Endothelial cell of umbilical vein (primary cell): ENCODE measurements at regions not wholly inside any gene's neighbourhood (a gene's known extent, or its start where the extent isn't known, plus 50 kb on each side); places are given as distances from the start of the nearest gene placed in this dataset.
A peak's percentile ranks its signal among the peaks of the same experiment; 100 is the strongest.
"Not testable (repeated sequence)": the region's sequence is repeated elsewhere in the genome, so short reads cannot be mapped to it uniquely, and the experiment has no call there.

Experiments
- BruUV-seq: library from RNA; stranded (reverse); fragments of 400-500 nt; replicated peaks from 2 replicates; lab custom pipeline; 2021; lab: Mats Ljungman, UMichigan
- CTCF ChIA-PET: fragments of 300-600, 350-600 bp; sonication (Branson Sonifier 250); formaldehyde crosslinking; loops from one replicate; lab custom pipeline; 2021; ENCODE audit warnings: antibody characterized with exemption, inconsistent platforms; lab: Charles Lee
- POLR2A ChIA-PET: fragments of 300-600, 350-600 bp; sonication (Branson Sonifier 250); formaldehyde crosslinking; loops from one replicate; lab custom pipeline; 2021; ENCODE audit warnings: antibody characterized with exemption, inconsistent platforms; lab: Charles Lee
- DNase-seq: peaks from one replicate; pipeline ENCODE4 v3.0.0-alpha.2; 2011; ENCODE audit warnings: low read depth, low spot score
- FAIRE-seq: peaks from 2 replicates; lab custom pipeline; 2011; peaks lifted over from hg19 to GRCh38; lab: Jason Lieb, UNC
- H2AFZ ChIP-seq: 2 replicates; pipeline ENCODE4 v1.6.0; 2012; ENCODE audit warnings: low read depth, low read length, control low read depth, inconsistent platforms
- H3K27ac ChIP-seq: 2 replicates; pipeline ENCODE4 v1.5.1; 2011; ENCODE audit warnings: low read depth, mild to moderate bottlenecking, control low read depth, low read length, moderate library complexity; ENCODE audit not compliant: insufficient read depth
- H3K27me3 ChIP-seq, 2 experiments: 2 replicates each; pipeline versions ENCODE4 v1.6.0 to v1.6.1; 2011; ENCODE audit warnings: low read length in 2 of 2, mixed read lengths in 1 of 2; ENCODE audit not compliant: control insufficient read depth in 2 of 2, insufficient read depth in 2 of 2
- H3K36me3 ChIP-seq, 2 experiments: 2 replicates in 1 of 2; 3 replicates in 1 of 2; pipeline ENCODE4 v1.5.1; 2011; ENCODE audit warnings: low read length in 2 of 2, mild to moderate bottlenecking in 1 of 2, moderate library complexity in 1 of 2; ENCODE audit not compliant: control insufficient read depth in 2 of 2, insufficient read depth in 2 of 2; ENCODE audit errors: extremely low read depth in 1 of 2
- H3K4me1 ChIP-seq: 3 replicates; pipeline ENCODE4 v1.5.1; 2011; ENCODE audit warnings: mild to moderate bottlenecking, low read length; ENCODE audit not compliant: control insufficient read depth, insufficient read depth; ENCODE audit errors: extremely low read depth
- H3K4me2 ChIP-seq: 2 replicates; pipeline ENCODE4 v1.6.1; 2011; ENCODE audit warnings: low read length, control low read depth, mixed read lengths; ENCODE audit not compliant: insufficient read depth
- H3K4me3 ChIP-seq, 3 experiments: fragments of 200-600 bp in 1 of 3; sonication (generic), shearing (Covaris generic) in 1 of 3; replicated peaks in 1 of 3; 2 replicates each; pipeline ENCODE4 v1.5.1; 2011 to 2016; ENCODE audit warnings: control low read depth in 3 of 3, low read length in 3 of 3, mild to moderate bottlenecking in 2 of 3, inconsistent platforms in 1 of 3, low read depth in 1 of 3, moderate library complexity in 1 of 3; ENCODE audit not compliant: insufficient read depth in 1 of 3
- H3K79me2 ChIP-seq: 2 replicates; pipeline ENCODE4 v1.6.0; 2012; ENCODE audit warnings: low read length, inconsistent platforms; ENCODE audit not compliant: control insufficient read depth, insufficient read depth
- H3K9ac ChIP-seq: replicated peaks from 2 replicates; pipeline ENCODE3; 2011; ENCODE audit warnings: low read length, control low read depth; ENCODE audit not compliant: insufficient read depth; ENCODE audit errors: extremely low read depth
- H3K9me1 ChIP-seq: replicated peaks from 3 replicates; pipeline ENCODE4 v1.6.0; 2011; ENCODE audit warnings: mild to moderate bottlenecking, low read length; ENCODE audit not compliant: control insufficient read depth, insufficient read depth; ENCODE audit errors: extremely low read depth
- H3K9me3 ChIP-seq: replicated peaks from 2 replicates; pipeline ENCODE4 v1.5.1; 2012; ENCODE audit warnings: low read length, inconsistent platforms; ENCODE audit not compliant: control insufficient read depth, insufficient read depth
- H4K20me1 ChIP-seq: replicated peaks from 2 replicates; pipeline ENCODE3; 2011; ENCODE audit warnings: mild to moderate bottlenecking, low read length; ENCODE audit not compliant: control insufficient read depth, insufficient read depth; ENCODE audit errors: extremely low read depth
- dilution Hi-C: fragments of 300-500 bp; cut with MboI; formaldehyde crosslinking; loops from one replicate; pipeline ENCODE4 v1.15.0; 2019; ENCODE audit warnings: low sequenced_read_pairs; ENCODE audit not compliant: extremely low pct_ligation_motif_present
- intact Hi-C: fragments of 100-400 bp; cut with micrococcal nuclease; formaldehyde crosslinking; loops from one replicate; pipeline ENCODE4 v1.10.0; 2022

DNA sequence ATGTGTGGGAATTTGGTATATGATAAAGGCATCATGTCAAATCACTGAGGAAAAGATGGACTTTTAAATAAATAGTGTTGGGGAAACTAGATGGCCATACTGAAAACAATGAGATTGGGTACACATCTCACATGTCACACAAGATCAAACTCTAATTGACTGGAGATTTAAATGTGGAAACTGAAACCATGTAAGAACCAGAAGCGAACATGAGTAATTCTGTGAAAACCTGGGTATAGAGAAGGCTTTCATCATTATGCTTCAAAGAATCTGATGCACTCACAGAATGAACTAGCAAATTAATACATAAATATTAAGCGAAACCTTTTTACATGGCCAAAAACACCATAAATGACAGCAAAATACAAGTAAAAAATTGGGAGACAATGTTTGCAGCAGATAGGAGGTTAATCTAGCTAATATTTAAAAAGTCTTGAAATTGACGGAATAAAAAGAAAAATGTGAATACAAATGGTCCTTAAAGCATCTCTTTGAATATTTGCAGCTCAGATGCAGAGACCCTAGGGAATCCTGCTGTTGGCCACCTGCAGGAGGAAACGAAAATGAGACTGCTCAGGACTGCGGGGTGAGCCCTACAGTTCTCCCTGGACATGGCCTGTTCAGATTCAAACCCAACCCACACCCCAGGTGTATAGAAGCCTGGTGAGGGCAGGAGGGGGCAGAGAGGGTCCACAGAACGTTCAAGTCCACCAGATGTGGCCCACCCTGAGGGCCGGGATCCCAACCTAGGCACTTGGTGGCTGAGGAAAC is 297.6 kb upstream of the WSB1 start:
- dilution Hi-C loops, CTCF ChIA-PET, H3K27me3 ChIP-seq: not testable (repeated sequence)

DNA sequence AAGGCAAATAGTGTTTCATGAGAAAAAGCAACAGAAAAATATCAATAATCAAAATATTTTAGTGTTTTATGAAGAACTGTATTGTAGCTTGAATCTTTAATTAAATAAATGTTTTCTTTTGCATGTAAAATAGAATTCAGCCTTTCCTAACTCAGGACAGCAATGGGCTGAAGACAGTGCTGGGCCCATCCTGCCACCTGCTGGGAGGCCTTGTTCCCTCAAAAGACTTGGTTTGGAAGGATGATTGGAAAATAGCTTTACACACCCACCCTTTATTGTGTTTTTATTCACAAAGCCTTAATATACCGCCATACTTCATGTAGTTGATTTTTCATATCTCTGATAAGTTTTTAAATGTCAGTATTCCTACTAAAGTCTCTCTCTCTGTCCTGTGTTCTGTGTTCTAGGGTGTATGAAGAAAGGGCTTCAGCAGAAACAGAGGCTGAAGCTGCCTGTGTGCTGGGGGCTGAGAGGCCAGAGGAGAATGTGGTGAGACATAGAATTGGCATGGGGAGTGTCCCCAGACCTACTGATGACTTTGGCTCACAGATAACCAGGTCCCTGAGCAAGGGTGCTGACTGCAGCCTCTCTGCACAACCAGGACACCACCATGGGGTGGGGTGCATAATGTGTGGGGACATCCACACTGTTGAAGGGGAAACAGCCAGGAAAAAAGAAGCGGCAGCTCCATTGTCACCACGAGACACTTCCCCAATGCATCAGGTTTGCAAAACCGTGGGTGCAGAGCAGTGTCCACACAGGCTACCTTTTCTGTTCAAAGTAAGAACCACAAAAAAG is 286.0 kb upstream of the WSB1 start:
- H2AFZ ChIP-seq, H3K27me3 ChIP-seq, H4K20me1 ChIP-seq, intact Hi-C loops, BruUV-seq, H3K9me3 ChIP-seq, H3K4me3 ChIP-seq, H3K36me3 ChIP-seq, H3K4me1 ChIP-seq, H3K4me2 ChIP-seq, DNase-seq, H3K9ac ChIP-seq, H3K9me1 ChIP-seq, dilution Hi-C loops, POLR2A ChIA-PET, H3K27ac ChIP-seq, H3K79me2 ChIP-seq, CTCF ChIA-PET: not testable (repeated sequence)
- peak; percentile 67 for FAIRE-seq

More for the DNA sequence above, 297.6 kb upstream of the WSB1 start:
- H3K27ac ChIP-seq, FAIRE-seq, H3K9me3 ChIP-seq, intact Hi-C loops, H3K4me3 ChIP-seq, H3K4me1 ChIP-seq, H4K20me1 ChIP-seq, H3K36me3 ChIP-seq, H3K9me1 ChIP-seq, BruUV-seq, H3K4me2 ChIP-seq, POLR2A ChIA-PET, H3K9ac ChIP-seq, H2AFZ ChIP-seq, DNase-seq, H3K79me2 ChIP-seq: not testable (repeated sequence)
